ENCODE measurements at regions not wholly inside any gene's neighbourhood (a gene's known extent, or its start where the extent isn't known, plus 50 kb on each side); places are given as distances from the start of the nearest gene placed in this dataset.

DNA sequence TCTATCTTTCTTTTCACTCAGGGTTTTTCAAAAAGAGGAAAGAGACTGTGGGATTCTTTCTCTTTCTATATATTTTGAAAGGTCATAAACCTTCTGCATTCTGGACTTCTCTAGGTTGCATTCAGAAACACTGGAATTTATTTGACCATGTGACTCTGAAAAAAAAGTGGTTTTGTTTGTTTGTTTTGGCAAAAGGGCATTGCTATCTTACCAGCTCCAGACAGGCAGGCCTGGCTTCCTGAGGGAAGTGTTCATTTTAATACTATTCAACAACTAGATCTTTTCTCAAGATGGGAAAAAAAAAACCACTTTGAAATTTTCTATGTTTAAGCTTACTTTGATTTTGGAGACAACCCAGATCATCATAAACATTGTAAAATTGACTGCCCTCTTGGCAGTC lies 170.6 kb downstream of the RBMY1A1 start:
- TF ChIP-seq, protein P1, sequence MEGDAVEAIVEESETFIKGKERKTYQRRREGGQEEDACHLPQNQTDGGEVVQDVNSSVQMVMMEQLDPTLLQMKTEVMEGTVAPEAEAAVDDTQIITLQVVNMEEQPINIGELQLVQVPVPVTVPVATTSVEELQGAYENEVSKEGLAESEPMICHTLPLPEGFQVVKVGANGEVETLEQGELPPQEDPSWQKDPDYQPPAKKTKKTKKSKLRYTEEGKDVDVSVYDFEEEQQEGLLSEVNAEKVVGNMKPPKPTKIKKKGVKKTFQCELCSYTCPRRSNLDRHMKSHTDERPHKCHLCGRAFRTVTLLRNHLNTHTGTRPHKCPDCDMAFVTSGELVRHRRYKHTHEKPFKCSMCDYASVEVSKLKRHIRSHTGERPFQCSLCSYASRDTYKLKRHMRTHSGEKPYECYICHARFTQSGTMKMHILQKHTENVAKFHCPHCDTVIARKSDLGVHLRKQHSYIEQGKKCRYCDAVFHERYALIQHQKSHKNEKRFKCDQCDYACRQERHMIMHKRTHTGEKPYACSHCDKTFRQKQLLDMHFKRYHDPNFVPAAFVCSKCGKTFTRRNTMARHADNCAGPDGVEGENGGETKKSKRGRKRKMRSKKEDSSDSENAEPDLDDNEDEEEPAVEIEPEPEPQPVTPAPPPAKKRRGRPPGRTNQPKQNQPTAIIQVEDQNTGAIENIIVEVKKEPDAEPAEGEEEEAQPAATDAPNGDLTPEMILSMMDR (IDR thresholded peaks at IDR 0.05): no peak
- no peak for TF ChIP-seq POLR2A (IDR thresholded peaks at IDR 0.05)
